ENCODE measurements at regions not wholly inside any gene's neighbourhood (a gene's known extent, or its start where the extent isn't known, plus 50 kb on each side); places are given as distances from the start of the nearest gene placed in this dataset.

DNA sequence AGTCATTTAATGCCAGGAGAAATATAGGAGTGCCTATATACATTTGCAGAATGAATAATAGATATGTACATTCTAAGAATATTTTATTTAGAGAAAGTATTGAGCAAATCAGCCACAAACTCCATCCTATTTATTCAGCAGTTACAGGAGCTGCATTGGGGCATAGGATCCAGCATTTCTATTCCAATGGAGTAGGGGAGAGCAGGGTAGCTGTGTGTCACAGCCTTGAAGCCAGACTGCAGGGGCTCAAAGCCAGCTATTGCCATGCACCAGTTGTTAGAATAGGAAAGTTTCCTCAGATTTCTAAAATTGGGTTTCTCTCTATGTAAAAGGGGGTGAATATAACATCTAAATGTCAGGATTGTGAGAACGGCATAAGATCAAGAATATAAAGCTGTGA, 116.8 kb upstream of the MYO3A start:
- no peaks in the 10 kb centered on the region for H3K9me3 ChIP-seq (ENCODE audit: control insufficient read depth in 1 of 2, low read length in 2 of 2)
- Mint-ChIP-seq H3K27me3 (peaks cover under 1 to 5% of the 10 kb centered on the region in 2 donors), H3K27ac (no peak overlapping the region), H3K36me3 (no peaks in the 10 kb centered on the region), H3K4me3 (no peak overlapping the region), H3K9me3 (peaks cover 0 to 3% (median 0%) of the 10 kb centered on the region in 8 donors), H3K4me1 (peaks cover 0 to 9% (median 8%) of the 10 kb centered on the region in 4 donors)
- ChIA-PET CTCF (ENCODE audit: partially characterized antibody) (no interaction called here), POLR2A (ENCODE audit: partially characterized antibody) (no interaction called here)
- no peaks in the 10 kb centered on the region for H3K36me3 ChIP-seq (ENCODE audit: insufficient read depth, low read length)
- H3K4me1 ChIP-seq (ENCODE audit: insufficient read depth, low read length) = no peaks in the 10 kb centered on the region
- DNase-seq = no peak
- no peak overlapping the region for H3K4me3 ChIP-seq (ENCODE audit: low read length in 2 of 2)
- H3K27ac ChIP-seq (ENCODE audit: low read depth, low read length) = no peak overlapping the region
- no peaks in the 10 kb centered on the region for H3K27me3 ChIP-seq (ENCODE audit: insufficient read depth, low read length)
- intact Hi-C loops (cut with micrococcal nuclease) = no loop called here

DNA sequence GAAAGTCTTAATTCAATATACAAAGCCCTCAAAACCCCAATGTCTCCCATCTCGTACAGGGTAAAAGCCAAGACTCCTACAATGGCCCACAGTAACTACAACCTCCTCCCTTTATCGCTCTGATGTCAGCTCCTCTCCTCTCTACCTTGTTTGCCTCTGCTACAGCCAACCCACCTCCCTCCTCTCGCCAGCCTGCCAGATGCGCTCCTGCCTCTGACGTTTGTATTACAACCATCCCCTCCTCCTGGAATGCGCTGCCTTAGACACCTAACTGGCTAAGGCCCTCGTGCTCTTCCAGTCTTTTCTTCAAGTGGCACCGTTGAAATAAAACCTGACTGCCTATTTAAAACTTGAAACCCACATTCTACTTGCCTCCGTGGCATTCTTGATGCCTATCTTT, 115.3 kb upstream of the MYO3A start:
- POLR2A ChIA-PET (ENCODE audit: partially characterized antibody) = no interaction called here
- H3K9me3 ChIP-seq (ENCODE audit: control insufficient read depth in 1 of 2, low read length in 2 of 2) = no peaks in the 10 kb centered on the region
- H3K4me3 ChIP-seq (ENCODE audit: low read length in 2 of 2) = no peak overlapping the region
- Mint-ChIP-seq H3K4me1 (peaks cover 0 to 9% (median 8%) of the 10 kb centered on the region in 4 donors), H3K27ac (no peak overlapping the region), H3K9me3 (peaks cover 0 to 3% (median 0%) of the 10 kb centered on the region in 8 donors), H3K4me3 (no peak overlapping the region), H3K27me3 (peaks cover 0 to 5% of the 10 kb centered on the region in 2 donors), H3K36me3 (no peaks in the 10 kb centered on the region)
- CTCF ChIA-PET (ENCODE audit: partially characterized antibody) = no interaction called here
- no peaks in the 10 kb centered on the region for H3K36me3 ChIP-seq (ENCODE audit: insufficient read depth, low read length)
- no peak overlapping the region for H3K27ac ChIP-seq (ENCODE audit: low read depth, low read length)
- no peak for DNase-seq
- H3K27me3 ChIP-seq (ENCODE audit: insufficient read depth, low read length) = no peaks in the 10 kb centered on the region
- intact Hi-C loops (cut with micrococcal nuclease) = no loop called here
- no peaks in the 10 kb centered on the region for H3K4me1 ChIP-seq (ENCODE audit: insufficient read depth, low read length)

DNA sequence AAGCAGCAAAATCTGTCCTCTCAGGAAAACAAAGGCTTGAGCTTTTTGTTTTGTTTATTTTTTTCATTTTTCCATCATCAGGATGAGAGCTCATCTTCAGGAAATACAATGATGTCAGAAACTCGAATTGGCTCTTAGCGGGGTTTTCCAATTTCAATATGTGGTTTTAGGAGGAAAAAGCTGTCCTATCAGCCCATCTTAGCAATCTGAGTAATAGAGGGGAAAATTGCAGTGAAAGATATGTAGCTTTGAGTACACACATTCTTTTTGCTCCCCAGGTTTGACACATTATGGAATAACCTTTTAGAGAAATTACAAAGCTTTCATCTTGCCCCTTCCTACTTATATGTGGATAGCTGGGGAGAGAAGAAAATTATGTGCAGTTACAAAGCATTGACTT, 113.6 kb upstream of the MYO3A start:
- Mint-ChIP-seq H3K4me3 (peak overlapping the region; percentile 60 to 88 (median 82)), H3K9me3 (no peaks in the 10 kb centered on the region), H3K36me3 (no peaks in the 10 kb centered on the region), H3K27me3 (peaks cover 1 to 5% of the 10 kb centered on the region in 2 donors), H3K27ac (peak overlapping the region in 3 of 7 donors; percentile 73 to 84 (median 77)), H3K4me1 (peaks cover 0 to 9% (median 8%) of the 10 kb centered on the region in 4 donors)
- H3K36me3 ChIP-seq (ENCODE audit: insufficient read depth, low read length) = no peaks in the 10 kb centered on the region
- no peaks in the 10 kb centered on the region for H3K4me1 ChIP-seq (ENCODE audit: insufficient read depth, low read length)
- POLR2A ChIA-PET (ENCODE audit: partially characterized antibody) = no interaction called here
- no peak for DNase-seq
- no peaks in the 10 kb centered on the region for H3K27me3 ChIP-seq (ENCODE audit: insufficient read depth, low read length)
- no peak overlapping the region for H3K4me3 ChIP-seq (ENCODE audit: low read length in 2 of 2)
- H3K27ac ChIP-seq (ENCODE audit: low read depth, low read length) = no peak overlapping the region
- no peaks in the 10 kb centered on the region for H3K9me3 ChIP-seq (ENCODE audit: control insufficient read depth in 1 of 2, low read length in 2 of 2)
- CTCF ChIA-PET (ENCODE audit: partially characterized antibody) = interaction anchor here (1.4 kb wide), 1 partner anchor 118 kb away, joined by 3 read pairs; no protein-coding TSS in a partner anchor
- intact Hi-C loops (cut with micrococcal nuclease) = no loop called here

DNA sequence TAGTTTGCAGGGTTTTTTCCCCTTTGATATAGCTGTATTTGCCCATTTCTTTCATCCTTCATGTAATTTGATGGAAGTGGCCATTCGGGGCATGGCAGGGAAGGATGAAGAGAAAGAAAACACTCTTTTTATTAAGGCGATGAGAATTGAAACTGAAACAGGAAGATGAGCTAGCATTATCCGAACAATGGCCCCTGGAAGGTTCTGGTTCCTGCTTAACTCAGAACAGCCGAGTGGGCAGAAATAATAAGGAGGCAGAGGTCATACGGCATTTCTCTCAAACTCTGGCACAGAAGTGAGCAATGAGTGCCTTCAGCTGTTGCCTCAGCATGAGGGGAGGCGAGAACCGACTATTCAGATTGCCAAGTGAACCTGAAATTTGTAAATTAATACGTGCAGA, 113.2 kb upstream of the MYO3A start:
- H3K27ac ChIP-seq (ENCODE audit: low read depth, low read length) = no peak overlapping the region
- no peaks in the 10 kb centered on the region for H3K4me1 ChIP-seq (ENCODE audit: insufficient read depth, low read length)
- H3K4me3 Mint-ChIP-seq = peak overlapping the region; percentile 60 to 88 (median 82)
- peaks cover 1 to 5% of the 10 kb centered on the region in 2 donors for H3K27me3 Mint-ChIP-seq
- no peaks in the 10 kb centered on the region for H3K9me3 Mint-ChIP-seq
- intact Hi-C loops (cut with micrococcal nuclease) = no loop called here
- no peaks in the 10 kb centered on the region for H3K9me3 ChIP-seq (ENCODE audit: control insufficient read depth in 1 of 2, low read length in 2 of 2)
- H3K27ac Mint-ChIP-seq = peak overlapping the region in 5 of 7 donors; percentile 1 to 84 (median 73)
- peak in 1 of 5 donors; percentile 6 for DNase-seq
- H3K36me3 Mint-ChIP-seq = no peaks in the 10 kb centered on the region
- peak overlapping the region in 1 of 2 donors; percentile 12 for H3K4me3 ChIP-seq (ENCODE audit: low read length in 2 of 2)
- POLR2A ChIA-PET (ENCODE audit: partially characterized antibody) = no interaction called here
- CTCF ChIA-PET (ENCODE audit: partially characterized antibody) = interaction anchor here (1.4 kb wide), 1 partner anchor 118 kb away, joined by 3 read pairs; no protein-coding TSS in a partner anchor
- H3K27me3 ChIP-seq (ENCODE audit: insufficient read depth, low read length) = no peaks in the 10 kb centered on the region
- H3K4me1 Mint-ChIP-seq = peaks cover 0 to 9% (median 8%) of the 10 kb centered on the region in 4 donors
- H3K36me3 ChIP-seq (ENCODE audit: insufficient read depth, low read length) = no peaks in the 10 kb centered on the region

DNA sequence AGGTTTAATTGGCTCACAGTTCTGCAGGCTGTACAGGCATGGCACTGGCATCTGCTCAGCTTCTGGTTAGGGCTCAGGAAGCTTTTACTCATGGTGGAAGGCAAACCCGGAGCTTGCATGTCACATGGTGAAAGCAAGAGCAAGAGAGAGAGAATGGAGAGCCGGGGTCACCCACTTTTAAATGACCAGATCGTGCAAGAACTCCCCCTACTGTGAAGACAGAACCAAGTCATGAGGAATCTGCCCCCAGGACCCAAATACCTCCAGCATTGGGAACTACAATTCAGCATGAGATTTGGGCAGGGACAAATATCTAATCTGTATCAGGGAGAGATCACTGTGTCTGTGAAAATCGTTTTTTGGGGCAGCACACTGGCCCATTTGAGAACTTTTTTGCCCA, 110.0 kb upstream of the MYO3A start:
- no peaks in the 10 kb centered on the region for H3K9me3 Mint-ChIP-seq
- Histone ChIP-seq H3K4me1 (ENCODE audit: insufficient read depth, low read length) (no peaks in the 10 kb centered on the region), H3K27ac (ENCODE audit: low read depth, low read length) (no peak overlapping the region), H3K9me3 (ENCODE audit: control insufficient read depth in 1 of 2, low read length in 2 of 2) (no peaks in the 10 kb centered on the region), H3K27me3 (ENCODE audit: insufficient read depth, low read length) (no peaks in the 10 kb centered on the region), H3K36me3 (ENCODE audit: insufficient read depth, low read length) (no peaks in the 10 kb centered on the region), H3K4me3 (ENCODE audit: low read length in 2 of 2) (no peak overlapping the region)
- ChIA-PET CTCF (ENCODE audit: partially characterized antibody) (interaction anchor here (1.1 kb wide), 1 partner anchor 51 kb away, joined by 5 read pairs; no protein-coding TSS in a partner anchor), POLR2A (ENCODE audit: partially characterized antibody) (no interaction called here)
- no peaks in the 10 kb centered on the region for H3K36me3 Mint-ChIP-seq
- H3K4me1 Mint-ChIP-seq = peaks cover 0 to 8% (median 7%) of the 10 kb centered on the region in 4 donors
- H3K27ac Mint-ChIP-seq = no peak overlapping the region
- H3K4me3 Mint-ChIP-seq = no peak overlapping the region
- peaks cover under 1 to 3% of the 10 kb centered on the region in 2 donors for H3K27me3 Mint-ChIP-seq
- no peak for DNase-seq
- intact Hi-C loops (cut with micrococcal nuclease) = no loop called here

DNA sequence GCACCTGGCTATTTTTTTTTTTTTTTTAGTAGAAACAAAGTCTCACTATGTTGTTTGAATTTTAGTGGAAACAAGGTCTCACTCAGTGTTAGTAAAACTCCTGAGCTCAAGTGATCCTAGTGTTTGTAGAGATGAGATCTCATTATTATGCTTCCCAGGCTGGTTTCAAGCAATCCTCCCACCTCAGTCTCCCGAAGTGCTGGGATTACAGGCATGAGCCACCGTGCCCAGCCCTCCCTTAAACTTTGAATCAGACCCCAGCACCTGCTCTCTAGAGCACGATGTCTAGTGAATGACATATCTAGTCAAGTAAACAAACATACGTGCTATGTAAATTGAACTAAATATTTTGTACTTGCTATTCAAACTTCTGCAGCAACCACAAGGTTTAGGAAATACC, 105.6 kb upstream of the MYO3A start:
- Histone ChIP-seq H3K27me3 (ENCODE audit: insufficient read depth, low read length) (no peaks in the 10 kb centered on the region), H3K27ac (ENCODE audit: low read depth, low read length) (no peak overlapping the region), H3K9me3 (ENCODE audit: control insufficient read depth in 1 of 2, low read length in 2 of 2) (no peaks in the 10 kb centered on the region), H3K36me3 (ENCODE audit: insufficient read depth, low read length) (no peaks in the 10 kb centered on the region), H3K4me3 (ENCODE audit: low read length in 2 of 2) (no peak overlapping the region), H3K4me1 (ENCODE audit: insufficient read depth, low read length) (no peaks in the 10 kb centered on the region)
- no peaks in the 10 kb centered on the region for H3K36me3 Mint-ChIP-seq
- DNase-seq = no peak
- H3K27ac Mint-ChIP-seq = no peak overlapping the region
- peaks cover 0 to 2% (median 0%) of the 10 kb centered on the region in 8 donors for H3K9me3 Mint-ChIP-seq
- H3K4me1 Mint-ChIP-seq = no peaks in the 10 kb centered on the region
- no peak overlapping the region for H3K4me3 Mint-ChIP-seq
- CTCF ChIA-PET (ENCODE audit: partially characterized antibody) = no interaction called here
- peaks cover 2 to 3% of the 10 kb centered on the region in 2 donors for H3K27me3 Mint-ChIP-seq
- POLR2A ChIA-PET (ENCODE audit: partially characterized antibody) = no interaction called here
- intact Hi-C loops (cut with micrococcal nuclease) = no loop called here

DNA sequence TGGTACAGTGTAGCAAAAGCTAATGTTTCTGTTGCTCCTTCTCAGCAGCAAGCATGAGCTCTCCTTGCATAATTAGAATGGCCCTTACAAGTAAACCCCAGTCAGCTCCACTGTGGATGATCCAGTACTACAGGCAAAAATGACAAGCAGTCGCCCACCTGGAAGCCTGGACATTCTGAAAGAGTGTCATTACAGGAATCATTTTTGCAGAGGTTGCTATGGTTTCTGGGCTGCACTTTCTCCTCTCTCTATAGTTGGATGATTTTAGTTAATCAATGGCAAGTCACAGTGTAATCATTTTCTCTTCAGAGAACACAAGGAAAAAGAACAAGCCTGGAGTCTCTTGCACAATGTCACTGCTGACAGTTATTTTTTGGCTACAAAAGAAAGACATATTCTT, 102.9 kb upstream of the MYO3A start:
- H3K9me3 ChIP-seq (ENCODE audit: control insufficient read depth in 1 of 2, low read length in 2 of 2) = no peaks in the 10 kb centered on the region

More for the DNA sequence above, 102.9 kb upstream of the MYO3A start:
- Mint-ChIP-seq H3K36me3 (no peaks in the 10 kb centered on the region), H3K4me3 (no peak overlapping the region), H3K4me1 (no peaks in the 10 kb centered on the region), H3K27me3 (peaks cover 2% of the 10 kb centered on the region in 2 donors), H3K27ac (no peak overlapping the region), H3K9me3 (peaks cover 0 to 7% (median 2%) of the 10 kb centered on the region in 8 donors)
- intact Hi-C loops (cut with micrococcal nuclease) = no loop called here
- Histone ChIP-seq H3K27me3 (ENCODE audit: insufficient read depth, low read length) (no peaks in the 10 kb centered on the region), H3K27ac (ENCODE audit: low read depth, low read length) (no peak overlapping the region), H3K4me3 (ENCODE audit: low read length in 2 of 2) (no peak overlapping the region), H3K4me1 (ENCODE audit: insufficient read depth, low read length) (no peaks in the 10 kb centered on the region), H3K36me3 (ENCODE audit: insufficient read depth, low read length) (no peaks in the 10 kb centered on the region)
- CTCF ChIA-PET (ENCODE audit: partially characterized antibody) = no interaction called here
- no peak for DNase-seq
- POLR2A ChIA-PET (ENCODE audit: partially characterized antibody) = no interaction called here
